K562 (cell line): ENCODE measurements at regions not wholly inside any gene's neighbourhood (a gene's known extent, or its start where the extent isn't known, plus 50 kb on each side); places are given as distances from the start of the nearest gene placed in this dataset.

Experiments used
- ATAC-seq: fragments of 200-7000 bp; cut with Tn5 transposase; 3 replicates; pipeline ENCODE4 v1.9.1; 2020; ENCODE audit warnings: moderate library complexity
- BruUV-seq: library from RNA; stranded (reverse); fragments of 400-500 nt; replicated peaks from 2 replicates; lab custom pipeline; 2021; lab: Mats Ljungman, UMichigan
- CTCF ChIA-PET: fragments of 300-600 bp; formaldehyde crosslinking; extraction: SDS; loops from one replicate; lab custom pipeline; 2021; ENCODE audit warnings: low intra/inter-chr PET ratio; lab: Yijun Ruan, JAX
- POLR2A ChIA-PET: fragments of 300-600, 350-650 bp; sonication (Branson Sonifier 250); formaldehyde crosslinking; extraction: SDS; loops from one replicate; lab custom pipeline; 2021; ENCODE audit warnings: antibody characterized with exemption, inconsistent platforms; lab: Yijun Ruan, JAX
- DNase-seq, 4 experiments: peaks; one replicate each; pipeline versions ENCODE4 v3.0.0 to v3.0.0-alpha.2; 2011 to 2018; ENCODE audit warnings: low spot score in 3 of 4, mixed read lengths in 3 of 4; ENCODE audit errors: extremely low read depth in 1 of 4
- FAIRE-seq: peaks from 2 replicates; lab custom pipeline; 2011; peaks lifted over from hg19 to GRCh38; lab: Jason Lieb, UNC
- H2AFZ ChIP-seq: 2 replicates; pipeline ENCODE4 v1.6.0; 2011; ENCODE audit warnings: low read depth, low read length, control low read depth, inconsistent platforms
- H3K27ac ChIP-seq: fragments of 200-600 bp; 3 replicates; pipeline ENCODE4 v1.8.0; 2011; ENCODE audit warnings: low read depth, mild to moderate bottlenecking, control low read depth, inconsistent platforms, low read length, moderate library complexity, mixed read lengths; ENCODE audit errors: extremely low read depth
- H3K27me3 ChIP-seq, 2 experiments: fragments of 300-600 bp in 1 of 2; 2 replicates in 1 of 2; 3 replicates in 1 of 2; pipeline versions ENCODE4 v1.6.0 to v1.8.0; 2011; ENCODE audit warnings: inconsistent platforms in 2 of 2, low read length in 2 of 2, mild to moderate bottlenecking in 1 of 2, mixed read lengths in 1 of 2, moderate library complexity in 1 of 2; ENCODE audit not compliant: control insufficient read depth in 2 of 2, insufficient read depth in 2 of 2
- H3K36me3 ChIP-seq: fragments of 300-600 bp; 3 replicates; pipeline ENCODE4 v1.8.0; 2011; ENCODE audit warnings: mild to moderate bottlenecking, low read length, inconsistent platforms; ENCODE audit not compliant: control insufficient read depth, insufficient read depth
- H3K4me1 ChIP-seq, 2 experiments: fragments of 200-600 bp in 1 of 2; replicated peaks in 1 of 2; 2 replicates in 1 of 2; 3 replicates in 1 of 2; pipeline versions ENCODE4 v1.5.1 to v1.8.0; 2011; ENCODE audit warnings: inconsistent platforms in 2 of 2, low read length in 2 of 2, mild to moderate bottlenecking in 1 of 2, mixed read lengths in 1 of 2, moderate library complexity in 1 of 2; ENCODE audit not compliant: control insufficient read depth in 2 of 2, insufficient read depth in 2 of 2
- H3K4me2 ChIP-seq: 2 replicates; pipeline ENCODE4 v1.6.1; 2011; ENCODE audit warnings: low read length, control low read depth, inconsistent platforms, mixed read lengths; ENCODE audit not compliant: insufficient read depth
- H3K4me3 ChIP-seq: fragments of 200-600 bp; sonication (generic), shearing (Covaris generic); 2 replicates; pipeline ENCODE4 v1.5.1; 2016; ENCODE audit warnings: control low read depth, inconsistent platforms
- H3K79me2 ChIP-seq: fragments of 200-600 bp; 3 replicates; pipeline ENCODE4 v1.8.0; 2011; ENCODE audit warnings: low read length, inconsistent platforms; ENCODE audit not compliant: control insufficient read depth, insufficient read depth
- H3K9ac ChIP-seq, 2 experiments: 2 replicates each; pipeline versions ENCODE4 v1.6.0 to v1.6.1; 2011; ENCODE audit warnings: low read depth in 2 of 2, low read length in 2 of 2, control low read depth in 1 of 2, inconsistent platforms in 1 of 2, mild to moderate bottlenecking in 1 of 2, mixed read lengths in 1 of 2; ENCODE audit not compliant: insufficient read depth in 1 of 2
- H3K9me1 ChIP-seq: one replicate; pipeline ENCODE4 v1.6.0; 2011; ENCODE audit warnings: inconsistent platforms, mild to moderate bottlenecking, low read length, moderate library complexity; ENCODE audit not compliant: control insufficient read depth, insufficient read depth
- H3K9me3 ChIP-seq: replicated peaks from 2 replicates; pipeline ENCODE4 v1.5.1; 2011; ENCODE audit warnings: low read depth, low read length, inconsistent platforms; ENCODE audit not compliant: control insufficient read depth, insufficient read depth
- H4K20me1 ChIP-seq: replicated peaks from 2 replicates; pipeline ENCODE4 v1.6.1; 2011; ENCODE audit warnings: low read length, inconsistent platforms, mixed read lengths; ENCODE audit not compliant: control insufficient read depth, insufficient read depth
- CAMTA2 ChIP-seq: fragments of 250-450 bp; sonication (Bioruptor Pico); conservative IDR thresholded peaks from 2 replicates; pipeline ENCODE4 v1.5.1; 2022
- DNMT1 ChIP-seq: fragments of 450-650 bp; IDR thresholded peaks from 2 replicates; pipeline ENCODE4 v1.6.1; 2016; ENCODE audit warnings: antibody characterized with exemption, mild to moderate bottlenecking
- MCM2 ChIP-seq: fragments of 450-650 bp; IDR thresholded peaks from 2 replicates; pipeline ENCODE4 v1.6.1; 2017; ENCODE audit warnings: low read depth, mild to moderate bottlenecking
- POLR2G ChIP-seq: fragments of 200-400 bp; formaldehyde crosslinking; IDR thresholded peaks from 2 replicates; pipeline ENCODE4 v1.6.1; 2017; ENCODE audit warnings: low read depth, mild to moderate bottlenecking, antibody characterized with exemption, low read length, moderate library complexity
- SNRNP70 ChIP-seq: fragments of 200-400 bp; formaldehyde crosslinking; optimal IDR thresholded peaks from 2 replicates; pipeline ENCODE3; 2017; ENCODE audit warnings: low read depth, low read length
- WGBS: fragments of 100-300 bp; shearing (Covaris generic); methylation state at CpG from one replicate; pipeline ENCODE4 v1.1.6; 2016; ENCODE audit warnings: low coverage, mixed read lengths; ENCODE audit not compliant: insufficient coverage; ENCODE audit errors: missing lambda C conversion rate; 5-methylcytosine and 5-hydroxymethylcytosine counted together
- in situ Hi-C: fragments of 300-500 bp; cut with MboI; formaldehyde crosslinking; loops from 4 replicates; pipeline ENCODE4 v1.15.0; 2018; ENCODE audit warnings: inconsistent platforms, mixed read lengths
- intact Hi-C: fragments of 100-400 bp; cut with micrococcal nuclease; formaldehyde crosslinking; loops from 2 replicates; pipeline ENCODE4 v1.14.2; 2022
- TF ChIP-seq, protein P1 (sequence below): IDR thresholded peaks from 2 replicates; pipeline ENCODE4 v1.6.1; 2012; ENCODE audit warnings: low read depth, low read length, improper control_type of control experiment, borderline replicate concordance

DNA sequence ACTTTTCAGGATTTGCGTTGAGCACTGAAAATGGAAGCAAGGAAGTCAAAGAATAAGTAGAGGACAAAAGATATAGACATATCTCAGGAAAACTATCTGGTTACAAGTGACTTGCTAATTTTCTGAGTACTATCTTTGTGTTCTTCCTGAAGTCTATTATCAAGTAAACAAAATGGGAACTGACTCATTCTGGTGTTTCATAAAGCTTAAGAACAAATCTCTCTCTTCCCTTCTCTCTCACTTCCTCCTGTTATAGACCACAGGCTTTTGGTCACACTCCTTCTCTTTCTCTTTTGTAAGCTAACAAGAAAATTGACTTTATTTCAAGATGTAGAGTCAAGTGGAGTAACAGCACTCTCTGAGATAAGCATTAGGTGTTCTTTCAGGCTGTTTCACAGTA is 406.6 kb upstream of the SYT1 start:
- TF ChIP-seq, protein P1, sequence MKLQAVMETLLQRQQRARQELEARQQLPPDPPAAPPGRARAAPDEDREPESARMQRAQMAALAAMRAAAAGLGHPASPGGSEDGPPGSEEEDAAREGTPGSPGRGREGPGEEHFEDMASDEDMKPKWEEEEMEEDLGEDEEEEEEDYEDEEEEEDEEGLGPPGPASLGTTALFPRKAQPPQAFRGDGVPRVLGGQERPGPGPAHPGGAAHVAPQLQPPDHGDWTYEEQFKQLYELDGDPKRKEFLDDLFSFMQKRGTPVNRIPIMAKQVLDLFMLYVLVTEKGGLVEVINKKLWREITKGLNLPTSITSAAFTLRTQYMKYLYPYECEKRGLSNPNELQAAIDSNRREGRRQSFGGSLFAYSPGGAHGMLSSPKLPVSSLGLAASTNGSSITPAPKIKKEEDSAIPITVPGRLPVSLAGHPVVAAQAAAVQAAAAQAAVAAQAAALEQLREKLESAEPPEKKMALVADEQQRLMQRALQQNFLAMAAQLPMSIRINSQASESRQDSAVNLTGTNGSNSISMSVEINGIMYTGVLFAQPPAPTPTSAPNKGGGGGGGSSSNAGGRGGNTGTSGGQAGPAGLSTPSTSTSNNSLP = no peak
- TF ChIP-seq MCM2 = no peak
- no peak for TF ChIP-seq DNMT1
- no peak for TF ChIP-seq POLR2G
- TF ChIP-seq CAMTA2 = no peak
- TF ChIP-seq SNRNP70 = no peak
- FAIRE-seq (no peak), DNase-seq (no peak), ATAC-seq (no peak)
- POLR2A ChIA-PET = no interaction called here
- no TSS peak for BruUV-seq
- H3K4me2 ChIP-seq = no peak overlapping the region
- intact Hi-C loops (no loop called here), in situ Hi-C loops (no loop called here)
- H3K36me3 ChIP-seq = no peaks in the 10 kb centered on the region
- CTCF ChIA-PET = no interaction called here
- H3K9me3 ChIP-seq = no peaks in the 10 kb centered on the region; the same call in 1 of the 2 replicates
- no peaks in the 10 kb centered on the region for H3K27me3 ChIP-seq
- no peaks in the 10 kb centered on the region for H3K79me2 ChIP-seq
- no peaks in the 10 kb centered on the region for H3K9me1 ChIP-seq
- H3K4me3 ChIP-seq = no peak overlapping the region
- H4K20me1 ChIP-seq = no peaks in the 10 kb centered on the region
- WGBS = 0% methylated on average over 1 of the region's 1 CpG
- H3K4me1 ChIP-seq = no peaks in the 10 kb centered on the region
- H3K9ac ChIP-seq = no peak overlapping the region
- H2AFZ ChIP-seq = no peak overlapping the region
- H3K27ac ChIP-seq = no peak overlapping the region
